AG08396 (cell line): ENCODE measurements at regions not wholly inside any gene's neighbourhood (a gene's known extent, or its start where the extent isn't known, plus 50 kb on each side); places are given as distances from the start of the nearest gene placed in this dataset.

Source experiments
- DNase-seq: peaks from one replicate; pipeline ENCODE4 v3.0.0; 2012; ENCODE audit warnings: low spot score, mixed read lengths

- no peak for DNase-seq
Measured at GRCh38 chr2:175463589-175464310, 282.2 kb upstream of the ATP5MC3 start.

- DNase-seq, result no peak
Measured at GRCh38 chr2:175463169-175463568, 281.7 kb upstream of the ATP5MC3 start.

- no peak for DNase-seq
Measured at GRCh38 chr2:175462246-175462645, 280.7 kb upstream of the ATP5MC3 start.

- no peak for DNase-seq
Measured at GRCh38 chr2:175461839-175462238, 280.3 kb upstream of the ATP5MC3 start.

DNA sequence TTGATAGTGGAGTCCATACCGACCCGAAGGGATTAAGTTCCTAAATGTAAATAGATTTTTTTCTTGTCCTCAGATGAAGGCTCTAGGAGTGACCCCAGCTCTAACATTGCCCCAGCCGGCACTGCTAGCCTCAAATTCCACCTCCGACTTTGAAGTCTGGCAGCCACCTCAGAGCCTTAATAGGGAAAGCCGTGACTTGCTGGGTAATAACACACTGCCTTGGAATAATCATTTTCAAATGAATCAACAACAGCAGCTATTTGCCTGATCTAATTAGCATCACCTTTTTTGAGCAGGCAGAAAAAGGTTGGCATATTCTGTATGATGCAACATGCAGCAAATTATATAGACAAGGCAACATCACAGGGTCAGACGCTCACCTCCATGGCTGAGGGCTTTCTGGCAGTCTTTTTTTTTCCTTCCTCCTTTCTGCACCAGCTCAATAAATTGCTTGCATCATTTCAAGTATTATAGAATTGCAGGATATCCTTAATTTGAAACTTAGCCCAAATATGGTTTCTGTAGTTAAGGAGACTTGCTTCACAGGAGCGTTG is 276.5 kb upstream of the ATP5MC3 start:
- no peak for DNase-seq

DNA sequence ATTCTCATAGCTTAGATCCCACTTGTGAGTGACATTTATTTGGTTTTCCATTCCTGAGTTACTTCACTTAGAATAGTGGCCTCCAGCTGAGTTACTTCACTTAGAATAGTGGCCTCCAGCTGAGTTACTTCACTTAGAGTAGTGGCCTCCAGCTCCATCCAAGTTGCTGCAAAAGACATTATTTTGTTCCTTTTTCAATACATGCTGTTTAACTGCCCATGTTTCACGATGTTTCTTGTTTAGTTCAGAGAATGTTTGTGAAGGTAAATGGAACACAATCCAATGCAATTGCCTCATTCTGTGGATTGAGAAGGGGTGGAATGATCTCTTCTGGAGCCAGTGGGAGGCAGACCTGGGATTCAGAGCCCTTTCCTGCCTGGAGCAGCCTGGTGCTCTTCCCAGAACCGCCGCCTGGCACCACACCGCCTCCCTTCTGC is 273.5 kb upstream of the ATP5MC3 start:
- DNase-seq, result no peak

GRCh38 chr2:175450029-175450760 is 268.7 kb upstream of the ATP5MC3 start:
- DNase-seq, result no peak

DNA sequence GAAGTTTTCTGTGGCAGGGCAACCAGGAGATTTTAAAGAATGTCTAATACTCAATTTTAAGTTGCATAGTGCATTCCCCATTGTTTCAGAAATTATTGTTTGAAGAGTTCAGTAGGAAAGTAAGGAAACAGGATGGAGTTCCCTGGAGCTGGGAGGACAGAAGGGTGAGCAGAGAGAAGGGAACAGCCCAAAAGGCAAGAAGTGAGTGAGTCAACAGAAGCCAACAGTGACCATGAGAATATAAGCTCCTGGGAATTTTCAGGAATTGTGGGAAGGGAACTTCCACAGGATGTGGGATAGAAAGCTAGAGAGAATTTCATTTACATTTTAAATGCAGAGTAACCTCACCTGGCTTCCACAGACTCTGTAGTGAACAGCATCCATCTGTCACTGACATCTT is 268.1 kb upstream of the ATP5MC3 start:
- no peak for DNase-seq

DNA sequence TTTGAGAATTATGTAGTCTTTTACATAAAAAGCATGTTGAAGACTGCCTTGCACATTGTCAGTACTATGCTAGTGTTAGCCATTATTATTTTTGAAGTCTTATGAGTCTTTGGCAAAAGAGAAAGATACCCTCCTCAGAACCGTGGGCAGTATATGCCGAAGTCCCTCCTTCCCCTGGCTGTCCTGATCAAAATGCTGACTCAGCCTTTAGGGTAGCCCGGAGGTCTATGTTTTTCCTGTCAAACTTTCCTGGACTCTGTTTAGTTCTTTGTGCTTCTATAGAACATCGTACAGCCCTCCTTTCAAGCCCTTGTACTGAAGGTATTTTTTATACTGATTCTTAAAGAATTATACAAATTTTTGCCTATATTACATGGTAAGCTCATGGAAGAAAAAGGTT is 264.7 kb upstream of the ATP5MC3 start:
- no peak for DNase-seq

DNA sequence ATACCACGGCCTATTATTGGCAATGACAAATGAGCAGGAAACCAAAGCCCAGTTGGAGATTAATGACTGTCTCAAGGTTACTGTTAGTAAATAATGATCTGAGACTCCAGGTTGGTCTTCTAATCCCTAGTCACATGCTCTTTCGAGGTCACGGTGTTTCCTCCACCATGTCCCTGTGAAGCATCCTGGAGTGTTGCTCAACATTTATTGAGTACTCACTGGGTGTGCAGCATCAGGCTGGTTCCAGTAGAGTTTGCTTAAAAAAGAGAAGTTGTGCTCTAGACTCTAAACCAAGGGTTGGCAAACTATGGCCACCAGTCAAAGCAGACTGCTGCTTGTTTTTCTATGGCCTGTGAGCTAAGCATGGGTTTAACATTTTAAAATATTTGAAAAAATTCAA is 263.8 kb upstream of the ATP5MC3 start:
- DNase-seq, result no peak

GRCh38 chr2:175442441-175442840 is 260.9 kb upstream of the ATP5MC3 start:
- DNase-seq, result no peak

DNA sequence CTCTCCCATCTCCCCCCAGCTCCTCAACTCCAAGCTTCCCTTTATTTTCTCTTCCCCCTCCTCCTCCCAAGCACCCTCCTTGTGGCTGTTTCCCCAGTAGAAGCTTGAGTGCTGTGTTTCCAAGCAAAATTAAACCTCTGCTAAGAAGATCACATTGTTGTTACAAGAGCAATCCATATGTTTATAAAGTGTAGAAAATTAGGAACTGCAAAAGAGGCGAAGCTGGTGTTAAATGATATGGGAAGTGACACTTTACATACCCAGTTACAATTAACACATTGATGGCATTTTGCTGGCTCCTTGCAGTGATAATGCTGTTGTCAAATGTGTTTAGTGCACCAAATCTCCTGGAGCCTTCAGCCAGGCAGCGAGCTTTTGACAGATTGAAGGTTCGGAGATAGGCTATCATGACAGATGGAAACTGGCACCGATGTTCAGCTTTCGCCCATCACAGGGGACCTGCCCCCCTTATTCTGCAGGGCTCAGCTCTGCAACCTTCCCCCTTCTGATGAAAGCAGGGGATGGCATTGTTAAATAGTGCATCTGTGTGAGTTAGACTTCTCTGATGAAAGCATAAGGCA is 259.8 kb upstream of the ATP5MC3 start:
- no peak for DNase-seq

DNA sequence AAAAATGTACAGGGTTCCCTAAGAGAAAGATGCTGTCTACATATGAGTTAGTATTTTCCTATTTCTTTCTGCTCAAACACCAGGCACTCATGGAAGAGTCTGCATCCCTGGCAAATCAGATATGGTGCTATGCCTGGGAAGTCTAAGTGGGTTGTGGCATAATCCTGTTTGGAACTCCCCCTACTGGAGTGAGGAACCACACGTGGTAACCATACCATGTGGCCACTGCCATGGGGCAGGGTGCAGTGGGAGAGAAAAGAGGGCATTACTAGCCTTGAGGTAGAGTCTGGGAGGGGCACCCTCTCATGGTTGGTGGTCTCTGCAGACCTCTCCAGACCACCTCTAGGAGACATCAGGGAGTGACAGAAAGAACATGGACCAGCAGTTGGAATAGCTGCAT is 257.9 kb upstream of the ATP5MC3 start:
- no peak for DNase-seq

- no peak for DNase-seq
Measured at GRCh38 chr2:175437167-175437566, 255.7 kb upstream of the ATP5MC3 start.

- no peak for DNase-seq
Measured at GRCh38 chr2:175436076-175436475, 254.6 kb upstream of the ATP5MC3 start.

GRCh38 chr2:175435012-175435411 is 253.5 kb upstream of the ATP5MC3 start:
- DNase-seq, result no peak

DNA sequence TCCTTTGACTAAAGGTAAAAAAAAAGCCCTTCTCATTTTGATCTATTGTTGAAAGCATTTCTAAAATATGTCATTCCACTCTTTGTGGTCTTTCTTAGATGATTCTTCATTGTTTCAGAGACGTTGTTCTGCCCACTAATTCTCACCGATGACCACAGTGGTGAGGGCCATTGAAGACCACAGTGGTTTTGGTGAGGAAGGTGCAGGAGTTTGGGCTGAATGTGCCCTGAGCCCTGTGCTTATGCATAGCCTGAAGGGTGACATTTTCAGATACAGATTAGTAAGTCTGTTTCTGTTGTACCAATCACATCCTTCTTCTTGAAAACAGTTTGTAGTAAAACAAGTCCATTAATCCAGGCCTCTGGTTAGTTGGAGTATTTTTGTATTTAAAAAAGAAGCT is 251.3 kb upstream of the ATP5MC3 start:
- DNase-seq, result no peak

GRCh38 chr2:175432021-175432420 is 250.5 kb upstream of the ATP5MC3 start:
- no peak for DNase-seq

- DNase-seq, result no peak
Measured at GRCh38 chr2:175431101-175431946, 249.8 kb upstream of the ATP5MC3 start.

DNA sequence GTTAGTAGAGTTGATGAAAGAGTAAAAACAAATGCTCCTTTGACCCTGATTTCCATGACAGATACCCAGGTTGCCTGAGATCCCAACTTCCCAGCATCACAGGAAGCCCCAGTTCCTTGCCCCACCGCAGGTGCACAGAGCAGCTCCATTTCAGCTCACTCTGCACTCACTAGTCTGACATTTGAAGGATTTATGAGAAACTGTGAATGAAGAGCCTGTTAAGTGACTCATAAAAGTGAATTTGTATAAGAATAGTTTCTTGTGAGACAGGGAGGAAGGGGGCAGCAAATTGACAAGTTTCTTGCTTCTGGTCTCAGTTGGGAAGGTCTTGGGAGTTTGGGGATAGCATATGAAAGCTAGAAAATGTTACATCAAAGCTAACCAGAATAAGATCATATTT is 248.7 kb upstream of the ATP5MC3 start:
- no peak for DNase-seq

- no peak for DNase-seq
Measured at GRCh38 chr2:175418224-175418835, 236.8 kb upstream of the ATP5MC3 start.
